Activated CD8-positive, alpha-beta T cell treated with anti-CD3 and anti-CD28 coated beads, Interleukin-2, amount 10 ng/mL, durations not matched to agents 7 days and 5 days (primary cell): ENCODE measurements at regions not wholly inside any gene's neighbourhood (a gene's known extent, or its start where the extent isn't known, plus 50 kb on each side); places are given as distances from the start of the nearest gene placed in this dataset.

ENCODE experiments used
- ATAC-seq: fragments of 150-1000 bp; cut with Tn5 transposase; one replicate; pipeline ENCODE4 v1.10.0; 2021; ENCODE audit warnings: moderate library complexity
- CTCF ChIA-PET: fragments of 350-600 bp; sonication (Branson Sonifier 250); formaldehyde crosslinking; loops from one replicate; lab custom pipeline; 2021; ENCODE audit warnings: antibody characterized with exemption; lab: Charles Lee
- POLR2A ChIA-PET: fragments of 350-600 bp; sonication (Branson Sonifier 250); formaldehyde crosslinking; loops from one replicate; lab custom pipeline; 2021; ENCODE audit warnings: antibody characterized with exemption; lab: Charles Lee
- DNase-seq: peaks from one replicate; pipeline ENCODE4 v3.0.0-alpha.2; 2020
- H3K27ac Mint-ChIP-seq: one replicate; pipeline ENCODE4 v1.8.0; 2021; ENCODE audit warnings: mild to moderate bottlenecking, mixed read lengths
- H3K27me3 Mint-ChIP-seq: one replicate; pipeline ENCODE4 v1.8.0; 2021; ENCODE audit warnings: low read depth, mixed read lengths
- H3K36me3 Mint-ChIP-seq: one replicate; pipeline ENCODE4 v1.8.0; 2021; ENCODE audit warnings: low read depth, mixed read lengths
- H3K4me1 Mint-ChIP-seq: one replicate; pipeline ENCODE4 v1.8.0; 2021; ENCODE audit warnings: low read depth, mixed read lengths
- H3K4me3 Mint-ChIP-seq: one replicate; pipeline ENCODE4 v1.8.0; 2021; ENCODE audit warnings: mild to moderate bottlenecking, mixed read lengths
- H3K9me3 Mint-ChIP-seq: one replicate; pipeline ENCODE4 v1.8.0; 2022; ENCODE audit warnings: mixed read lengths; ENCODE audit not compliant: insufficient read depth

GRCh38 chr2:66693076-66693965 lies 258.4 kb downstream of the MEIS1 start:
- no peaks in the 10 kb centered on the region for H3K9me3 Mint-ChIP-seq
- H3K4me3 Mint-ChIP-seq: no peak overlapping the region
- DNase-seq (no peak), ATAC-seq (no peak)
- no peaks in the 10 kb centered on the region for H3K27me3 Mint-ChIP-seq
- no peaks in the 10 kb centered on the region for H3K36me3 Mint-ChIP-seq
- H3K4me1 Mint-ChIP-seq: no peaks in the 10 kb centered on the region
- H3K27ac Mint-ChIP-seq: no peak overlapping the region
- POLR2A ChIA-PET: no interaction called here
- CTCF ChIA-PET: no interaction called here

GRCh38 chr2:66694087-66694860 lies 259.3 kb downstream of the MEIS1 start:
- CTCF ChIA-PET: no interaction called here
- no peaks in the 10 kb centered on the region for H3K36me3 Mint-ChIP-seq

GRCh38 chr2:66695226-66695735 lies 260.4 kb downstream of the MEIS1 start:
- CTCF ChIA-PET: no interaction called here
- Mint-ChIP-seq H3K4me3 (no peak overlapping the region), H3K9me3 (no peaks in the 10 kb centered on the region), H3K36me3 (no peaks in the 10 kb centered on the region), H3K4me1 (no peaks in the 10 kb centered on the region), H3K27ac (no peak overlapping the region), H3K27me3 (no peaks in the 10 kb centered on the region)
- POLR2A ChIA-PET: no interaction called here
- DNase-seq (no peak), ATAC-seq (no peak)

More at GRCh38 chr2:66694087-66694860, 259.3 kb downstream of the MEIS1 start:
- no peak overlapping the region for H3K27ac Mint-ChIP-seq
- no peak for DNase-seq
- no peaks in the 10 kb centered on the region for H3K9me3 Mint-ChIP-seq
- H3K4me1 Mint-ChIP-seq: no peaks in the 10 kb centered on the region
- no peak for ATAC-seq
- no peak overlapping the region for H3K4me3 Mint-ChIP-seq
- POLR2A ChIA-PET: no interaction called here
- H3K27me3 Mint-ChIP-seq: no peaks in the 10 kb centered on the region

- CTCF ChIA-PET: no interaction called here
- DNase-seq (no peak), ATAC-seq (no peak)
- POLR2A ChIA-PET: no interaction called here
- H3K36me3 Mint-ChIP-seq: no peaks in the 10 kb centered on the region
- H3K27me3 Mint-ChIP-seq: no peaks in the 10 kb centered on the region
- no peak overlapping the region for H3K4me3 Mint-ChIP-seq
- H3K4me1 Mint-ChIP-seq: no peaks in the 10 kb centered on the region
- H3K27ac Mint-ChIP-seq: no peak overlapping the region
- H3K9me3 Mint-ChIP-seq: no peaks in the 10 kb centered on the region
These were observed 261.4 kb downstream of the MEIS1 start for GRCh38 chr2:66696374-66696773.

GRCh38 chr2:66696886-66697285 lies 262.0 kb downstream of the MEIS1 start:
- no peak for ATAC-seq
- no peak overlapping the region for H3K27ac Mint-ChIP-seq

GRCh38 chr2:66697366-66697765 lies 262.4 kb downstream of the MEIS1 start:
- Mint-ChIP-seq H3K9me3 (no peaks in the 10 kb centered on the region), H3K27ac (no peak overlapping the region), H3K36me3 (no peaks in the 10 kb centered on the region), H3K27me3 (no peaks in the 10 kb centered on the region), H3K4me1 (no peaks in the 10 kb centered on the region), H3K4me3 (no peak overlapping the region)
- CTCF ChIA-PET: no interaction called here
- POLR2A ChIA-PET: no interaction called here
- ATAC-seq: no peak
- DNase-seq: no peak

More at GRCh38 chr2:66696886-66697285, 262.0 kb downstream of the MEIS1 start:
- no peaks in the 10 kb centered on the region for H3K36me3 Mint-ChIP-seq
- no peaks in the 10 kb centered on the region for H3K27me3 Mint-ChIP-seq
- CTCF ChIA-PET: no interaction called here
- H3K4me1 Mint-ChIP-seq: no peaks in the 10 kb centered on the region
- no peaks in the 10 kb centered on the region for H3K9me3 Mint-ChIP-seq
- H3K4me3 Mint-ChIP-seq: no peak overlapping the region
- no peak for DNase-seq
- POLR2A ChIA-PET: no interaction called here

GRCh38 chr2:66698091-66698490 lies 263.2 kb downstream of the MEIS1 start:
- no peak overlapping the region for H3K4me3 Mint-ChIP-seq
- ChIA-PET CTCF (no interaction called here), POLR2A (no interaction called here)
- no peaks in the 10 kb centered on the region for H3K4me1 Mint-ChIP-seq
- ATAC-seq (no peak), DNase-seq (no peak)
- no peak overlapping the region for H3K27ac Mint-ChIP-seq
- H3K36me3 Mint-ChIP-seq: no peaks in the 10 kb centered on the region
- H3K27me3 Mint-ChIP-seq: no peaks in the 10 kb centered on the region
- no peaks in the 10 kb centered on the region for H3K9me3 Mint-ChIP-seq

GRCh38 chr2:66698576-66699239 lies 263.8 kb downstream of the MEIS1 start:
- Mint-ChIP-seq H3K27me3 (no peaks in the 10 kb centered on the region), H3K36me3 (no peaks in the 10 kb centered on the region), H3K4me1 (no peaks in the 10 kb centered on the region), H3K27ac (no peak overlapping the region), H3K9me3 (no peaks in the 10 kb centered on the region), H3K4me3 (no peak overlapping the region)
- ATAC-seq (no peak), DNase-seq (no peak)
- ChIA-PET POLR2A (no interaction called here), CTCF (interaction anchor here (1.4 kb wide), 1 partner anchor 161 kb away, joined by 3 read pairs; no protein-coding TSS in a partner anchor)

GRCh38 chr2:66699416-66699792 lies 264.5 kb downstream of the MEIS1 start:
- POLR2A ChIA-PET: no interaction called here
- Mint-ChIP-seq H3K27me3 (no peaks in the 10 kb centered on the region), H3K4me3 (no peak overlapping the region), H3K4me1 (no peaks in the 10 kb centered on the region), H3K9me3 (no peaks in the 10 kb centered on the region), H3K36me3 (no peaks in the 10 kb centered on the region), H3K27ac (no peak overlapping the region)
- ATAC-seq (no peak), DNase-seq (no peak)
- CTCF ChIA-PET: interaction anchor here (1.4 kb wide), 1 partner anchor 161 kb away, joined by 3 read pairs; no protein-coding TSS in a partner anchor

- H3K4me3 Mint-ChIP-seq: no peak overlapping the region
- ChIA-PET CTCF (interaction anchor here (1.4 kb wide), 1 partner anchor 160 kb away, joined by 3 read pairs; no protein-coding TSS in a partner anchor), POLR2A (no interaction called here)
- no peak overlapping the region for H3K27ac Mint-ChIP-seq
- H3K27me3 Mint-ChIP-seq: no peaks in the 10 kb centered on the region
- ATAC-seq (no peak), DNase-seq (no peak)
- H3K36me3 Mint-ChIP-seq: no peaks in the 10 kb centered on the region
- no peaks in the 10 kb centered on the region for H3K9me3 Mint-ChIP-seq
- H3K4me1 Mint-ChIP-seq: no peaks in the 10 kb centered on the region
These were observed 265.1 kb downstream of the MEIS1 start for GRCh38 chr2:66699793-66700676.

- Mint-ChIP-seq H3K4me1 (no peaks in the 10 kb centered on the region), H3K36me3 (no peaks in the 10 kb centered on the region), H3K27ac (no peak overlapping the region), H3K9me3 (no peaks in the 10 kb centered on the region), H3K27me3 (no peaks in the 10 kb centered on the region), H3K4me3 (no peak overlapping the region)
- CTCF ChIA-PET: no interaction called here
- no peak for ATAC-seq
- DNase-seq: no peak
- POLR2A ChIA-PET: no interaction called here
These were observed 265.7 kb downstream of the MEIS1 start for GRCh38 chr2:66700677-66701066.
